K562 (cell line): ENCODE measurements at regions not wholly inside any gene's neighbourhood (a gene's known extent, or its start where the extent isn't known, plus 50 kb on each side); places are given as distances from the start of the nearest gene placed in this dataset.

Experiments used
- ATAC-seq: fragments of 200-7000 bp; cut with Tn5 transposase; 3 replicates; pipeline ENCODE4 v1.9.1; 2020; ENCODE audit warnings: moderate library complexity
- BruUV-seq: library from RNA; stranded (reverse); fragments of 400-500 nt; replicated peaks from 2 replicates; lab custom pipeline; 2021; lab: Mats Ljungman, UMichigan
- CTCF ChIA-PET: fragments of 300-600 bp; formaldehyde crosslinking; extraction: SDS; loops from one replicate; lab custom pipeline; 2021; ENCODE audit warnings: low intra/inter-chr PET ratio; lab: Yijun Ruan, JAX
- POLR2A ChIA-PET: fragments of 300-600, 350-650 bp; sonication (Branson Sonifier 250); formaldehyde crosslinking; extraction: SDS; loops from one replicate; lab custom pipeline; 2021; ENCODE audit warnings: antibody characterized with exemption, inconsistent platforms; lab: Yijun Ruan, JAX
- DNase-seq, 4 experiments: peaks; one replicate each; pipeline versions ENCODE4 v3.0.0 to v3.0.0-alpha.2; 2011 to 2018; ENCODE audit warnings: low spot score in 3 of 4, mixed read lengths in 3 of 4; ENCODE audit errors: extremely low read depth in 1 of 4
- FAIRE-seq: peaks from 2 replicates; lab custom pipeline; 2011; peaks lifted over from hg19 to GRCh38; lab: Jason Lieb, UNC
- H2AFZ ChIP-seq: 2 replicates; pipeline ENCODE4 v1.6.0; 2011; ENCODE audit warnings: low read depth, low read length, control low read depth, inconsistent platforms
- H3K27ac ChIP-seq: fragments of 200-600 bp; 3 replicates; pipeline ENCODE4 v1.8.0; 2011; ENCODE audit warnings: low read depth, mild to moderate bottlenecking, control low read depth, inconsistent platforms, low read length, moderate library complexity, mixed read lengths; ENCODE audit errors: extremely low read depth
- H3K27me3 ChIP-seq, 2 experiments: fragments of 300-600 bp in 1 of 2; 2 replicates in 1 of 2; 3 replicates in 1 of 2; pipeline versions ENCODE4 v1.6.0 to v1.8.0; 2011; ENCODE audit warnings: inconsistent platforms in 2 of 2, low read length in 2 of 2, mild to moderate bottlenecking in 1 of 2, mixed read lengths in 1 of 2, moderate library complexity in 1 of 2; ENCODE audit not compliant: control insufficient read depth in 2 of 2, insufficient read depth in 2 of 2
- H3K36me3 ChIP-seq: fragments of 300-600 bp; 3 replicates; pipeline ENCODE4 v1.8.0; 2011; ENCODE audit warnings: mild to moderate bottlenecking, low read length, inconsistent platforms; ENCODE audit not compliant: control insufficient read depth, insufficient read depth
- H3K4me1 ChIP-seq, 2 experiments: fragments of 200-600 bp in 1 of 2; replicated peaks in 1 of 2; 2 replicates in 1 of 2; 3 replicates in 1 of 2; pipeline versions ENCODE4 v1.5.1 to v1.8.0; 2011; ENCODE audit warnings: inconsistent platforms in 2 of 2, low read length in 2 of 2, mild to moderate bottlenecking in 1 of 2, mixed read lengths in 1 of 2, moderate library complexity in 1 of 2; ENCODE audit not compliant: control insufficient read depth in 2 of 2, insufficient read depth in 2 of 2
- H3K4me2 ChIP-seq: 2 replicates; pipeline ENCODE4 v1.6.1; 2011; ENCODE audit warnings: low read length, control low read depth, inconsistent platforms, mixed read lengths; ENCODE audit not compliant: insufficient read depth
- H3K4me3 ChIP-seq: fragments of 200-600 bp; sonication (generic), shearing (Covaris generic); 2 replicates; pipeline ENCODE4 v1.5.1; 2016; ENCODE audit warnings: control low read depth, inconsistent platforms
- H3K79me2 ChIP-seq: fragments of 200-600 bp; 3 replicates; pipeline ENCODE4 v1.8.0; 2011; ENCODE audit warnings: low read length, inconsistent platforms; ENCODE audit not compliant: control insufficient read depth, insufficient read depth
- H3K9ac ChIP-seq, 2 experiments: 2 replicates each; pipeline versions ENCODE4 v1.6.0 to v1.6.1; 2011; ENCODE audit warnings: low read depth in 2 of 2, low read length in 2 of 2, control low read depth in 1 of 2, inconsistent platforms in 1 of 2, mild to moderate bottlenecking in 1 of 2, mixed read lengths in 1 of 2; ENCODE audit not compliant: insufficient read depth in 1 of 2
- H3K9me1 ChIP-seq: one replicate; pipeline ENCODE4 v1.6.0; 2011; ENCODE audit warnings: inconsistent platforms, mild to moderate bottlenecking, low read length, moderate library complexity; ENCODE audit not compliant: control insufficient read depth, insufficient read depth
- H3K9me3 ChIP-seq: replicated peaks from 2 replicates; pipeline ENCODE4 v1.5.1; 2011; ENCODE audit warnings: low read depth, low read length, inconsistent platforms; ENCODE audit not compliant: control insufficient read depth, insufficient read depth
- H4K20me1 ChIP-seq: replicated peaks from 2 replicates; pipeline ENCODE4 v1.6.1; 2011; ENCODE audit warnings: low read length, inconsistent platforms, mixed read lengths; ENCODE audit not compliant: control insufficient read depth, insufficient read depth
- NUFIP1 ChIP-seq: fragments of 450-650 bp; IDR thresholded peaks from 2 replicates; pipeline ENCODE4 v1.6.1; 2018; ENCODE audit not compliant: partially characterized antibody
- SIN3B ChIP-seq: fragments of 450-650 bp; IDR thresholded peaks from 2 replicates; pipeline ENCODE4 v1.6.1; 2017; ENCODE audit warnings: low read depth, mild to moderate bottlenecking, moderate library complexity
- WGBS: fragments of 100-300 bp; shearing (Covaris generic); methylation state at CpG from one replicate; pipeline ENCODE4 v1.1.6; 2016; ENCODE audit warnings: low coverage, mixed read lengths; ENCODE audit not compliant: insufficient coverage; ENCODE audit errors: missing lambda C conversion rate; 5-methylcytosine and 5-hydroxymethylcytosine counted together
- in situ Hi-C: fragments of 300-500 bp; cut with MboI; formaldehyde crosslinking; loops from 4 replicates; pipeline ENCODE4 v1.15.0; 2018; ENCODE audit warnings: inconsistent platforms, mixed read lengths
- intact Hi-C: fragments of 100-400 bp; cut with micrococcal nuclease; formaldehyde crosslinking; loops from 2 replicates; pipeline ENCODE4 v1.14.2; 2022
- TF ChIP-seq, protein P1 (sequence below), 3 experiments: fragments of 200-800 bp in 1 of 3; fragments of 250-450 bp in 1 of 3; fragments of 450-650 bp in 1 of 3; sonication (Bioruptor Pico) in 1 of 3; sonication (Bioruptor generic) in 1 of 3; formaldehyde crosslinking in 1 of 3; IDR thresholded peaks; 2 replicates each; pipeline versions ENCODE4 v1.6.1 to v1.8.0; 2016 to 2022; ENCODE audit warnings: mild to moderate bottlenecking in 2 of 3, missing genetic modification characterization in 2 of 3, missing compliant biosample characterization in 1 of 3, moderate library complexity in 1 of 3
- TF ChIP-seq, protein P2 (sequence below): sonication (generic); formaldehyde crosslinking; IDR thresholded peaks from 2 replicates; pipeline ENCODE4 v1.8.0; 2022; ENCODE audit warnings: mild to moderate bottlenecking, low read depth, missing genetic modification reagents
- TF ChIP-seq, protein P3 (sequence below): fragments of 450-650 bp; formaldehyde crosslinking; IDR thresholded peaks from 2 replicates; pipeline ENCODE4 v1.4.0; 2022; ENCODE audit warnings: missing genetic modification characterization
- TF ChIP-seq, protein P4 (sequence below): fragments of 450-650 bp; IDR thresholded peaks from 2 replicates; pipeline ENCODE4 v1.6.1; 2017; ENCODE audit warnings: mild to moderate bottlenecking, moderate library complexity

DNA sequence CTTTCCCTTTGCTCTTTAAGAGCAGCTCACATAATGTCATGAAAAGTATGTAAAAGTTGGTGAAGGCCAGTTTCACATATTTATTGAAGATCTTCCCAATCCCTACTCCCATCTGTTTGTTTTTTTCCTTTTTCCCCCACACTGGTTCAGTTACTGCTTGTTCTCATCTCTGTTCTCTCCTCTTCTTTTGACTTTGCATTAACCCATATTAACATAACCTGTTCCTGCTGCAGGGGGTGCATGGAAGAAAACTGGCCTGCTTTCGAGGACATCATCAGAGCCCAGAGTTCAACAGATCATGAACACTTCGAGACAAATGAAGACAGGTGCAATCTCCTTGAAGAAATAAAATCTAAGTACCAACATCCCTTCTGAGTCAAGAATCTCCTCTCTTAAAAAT, 93.3 kb upstream of the FAM3C start (continued):
- TF ChIP-seq, protein P1, sequence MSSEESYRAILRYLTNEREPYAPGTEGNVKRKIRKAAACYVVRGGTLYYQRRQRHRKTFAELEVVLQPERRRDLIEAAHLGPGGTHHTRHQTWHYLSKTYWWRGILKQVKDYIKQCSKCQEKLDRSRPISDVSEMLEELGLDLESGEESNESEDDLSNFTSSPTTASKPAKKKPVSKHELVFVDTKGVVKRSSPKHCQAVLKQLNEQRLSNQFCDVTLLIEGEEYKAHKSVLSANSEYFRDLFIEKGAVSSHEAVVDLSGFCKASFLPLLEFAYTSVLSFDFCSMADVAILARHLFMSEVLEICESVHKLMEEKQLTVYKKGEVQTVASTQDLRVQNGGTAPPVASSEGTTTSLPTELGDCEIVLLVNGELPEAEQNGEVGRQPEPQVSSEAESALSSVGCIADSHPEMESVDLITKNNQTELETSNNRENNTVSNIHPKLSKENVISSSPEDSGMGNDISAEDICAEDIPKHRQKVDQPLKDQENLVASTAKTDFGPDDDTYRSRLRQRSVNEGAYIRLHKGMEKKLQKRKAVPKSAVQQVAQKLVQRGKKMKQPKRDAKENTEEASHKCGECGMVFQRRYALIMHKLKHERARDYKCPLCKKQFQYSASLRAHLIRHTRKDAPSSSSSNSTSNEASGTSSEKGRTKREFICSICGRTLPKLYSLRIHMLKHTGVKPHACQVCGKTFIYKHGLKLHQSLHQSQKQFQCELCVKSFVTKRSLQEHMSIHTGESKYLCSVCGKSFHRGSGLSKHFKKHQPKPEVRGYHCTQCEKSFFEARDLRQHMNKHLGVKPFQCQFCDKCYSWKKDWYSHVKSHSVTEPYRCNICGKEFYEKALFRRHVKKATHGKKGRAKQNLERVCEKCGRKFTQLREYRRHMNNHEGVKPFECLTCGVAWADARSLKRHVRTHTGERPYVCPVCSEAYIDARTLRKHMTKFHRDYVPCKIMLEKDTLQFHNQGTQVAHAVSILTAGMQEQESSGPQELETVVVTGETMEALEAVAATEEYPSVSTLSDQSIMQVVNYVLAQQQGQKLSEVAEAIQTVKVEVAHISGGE (CRISPR knock-in tag; IDR thresholded peaks at IDR 0.05) = no peak
- no peak for TF ChIP-seq SIN3B

DNA sequence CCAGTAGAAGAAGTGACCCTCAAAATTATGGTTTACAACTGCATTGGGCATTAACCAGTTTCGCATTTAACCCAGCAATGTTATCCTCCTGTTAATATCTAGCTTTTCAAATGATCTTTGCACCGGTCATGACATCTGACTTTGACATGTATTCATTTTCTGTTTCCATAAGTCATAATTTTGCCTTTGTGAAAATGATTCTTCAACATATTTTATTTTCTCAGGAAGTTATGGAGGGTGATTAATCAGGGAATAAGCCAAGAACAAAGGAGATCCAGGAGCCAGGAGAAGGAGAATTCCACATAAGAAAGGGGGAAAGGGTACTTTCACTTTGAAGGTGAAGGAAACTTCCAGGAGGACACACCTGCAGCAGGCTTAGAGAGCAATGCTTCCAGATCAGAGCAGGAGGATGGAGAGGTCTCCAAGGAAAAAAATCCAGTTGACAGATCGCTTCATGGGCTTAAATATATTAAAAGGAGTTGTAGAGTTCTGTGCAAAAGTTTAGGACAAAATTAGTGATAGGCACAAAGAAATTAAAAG, 92.1 kb upstream of the FAM3C start:
- H3K4me2 ChIP-seq = no peak overlapping the region
- ATAC-seq (no peak), FAIRE-seq (no peak), DNase-seq (no peak)
- BruUV-seq = no TSS peak
- no peaks in the 10 kb centered on the region for H3K79me2 ChIP-seq
- H3K27ac ChIP-seq = no peak overlapping the region
- TF ChIP-seq, protein P2, sequence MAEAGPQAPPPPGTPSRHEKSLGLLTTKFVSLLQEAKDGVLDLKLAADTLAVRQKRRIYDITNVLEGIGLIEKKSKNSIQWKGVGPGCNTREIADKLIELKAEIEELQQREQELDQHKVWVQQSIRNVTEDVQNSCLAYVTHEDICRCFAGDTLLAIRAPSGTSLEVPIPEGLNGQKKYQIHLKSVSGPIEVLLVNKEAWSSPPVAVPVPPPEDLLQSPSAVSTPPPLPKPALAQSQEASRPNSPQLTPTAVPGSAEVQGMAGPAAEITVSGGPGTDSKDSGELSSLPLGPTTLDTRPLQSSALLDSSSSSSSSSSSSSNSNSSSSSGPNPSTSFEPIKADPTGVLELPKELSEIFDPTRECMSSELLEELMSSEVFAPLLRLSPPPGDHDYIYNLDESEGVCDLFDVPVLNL (CRISPR knock-in tag) = no peak
- no peak for TF ChIP-seq NUFIP1
- TF ChIP-seq, protein P3, sequence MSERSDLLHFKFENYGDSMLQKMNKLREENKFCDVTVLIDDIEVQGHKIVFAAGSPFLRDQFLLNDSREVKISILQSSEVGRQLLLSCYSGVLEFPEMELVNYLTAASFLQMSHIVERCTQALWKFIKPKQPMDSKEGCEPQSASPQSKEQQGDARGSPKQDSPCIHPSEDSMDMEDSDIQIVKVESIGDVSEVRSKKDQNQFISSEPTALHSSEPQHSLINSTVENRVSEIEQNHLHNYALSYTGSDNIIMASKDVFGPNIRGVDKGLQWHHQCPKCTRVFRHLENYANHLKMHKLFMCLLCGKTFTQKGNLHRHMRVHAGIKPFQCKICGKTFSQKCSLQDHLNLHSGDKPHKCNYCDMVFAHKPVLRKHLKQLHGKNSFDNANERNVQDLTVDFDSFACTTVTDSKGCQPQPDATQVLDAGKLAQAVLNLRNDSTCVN (CRISPR knock-in tag) = no peak
- TF ChIP-seq, protein P4, sequence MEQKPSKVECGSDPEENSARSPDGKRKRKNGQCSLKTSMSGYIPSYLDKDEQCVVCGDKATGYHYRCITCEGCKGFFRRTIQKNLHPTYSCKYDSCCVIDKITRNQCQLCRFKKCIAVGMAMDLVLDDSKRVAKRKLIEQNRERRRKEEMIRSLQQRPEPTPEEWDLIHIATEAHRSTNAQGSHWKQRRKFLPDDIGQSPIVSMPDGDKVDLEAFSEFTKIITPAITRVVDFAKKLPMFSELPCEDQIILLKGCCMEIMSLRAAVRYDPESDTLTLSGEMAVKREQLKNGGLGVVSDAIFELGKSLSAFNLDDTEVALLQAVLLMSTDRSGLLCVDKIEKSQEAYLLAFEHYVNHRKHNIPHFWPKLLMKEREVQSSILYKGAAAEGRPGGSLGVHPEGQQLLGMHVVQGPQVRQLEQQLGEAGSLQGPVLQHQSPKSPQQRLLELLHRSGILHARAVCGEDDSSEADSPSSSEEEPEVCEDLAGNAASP = no peak
- ChIA-PET POLR2A (no interaction called here), CTCF (no interaction called here)
- no peaks in the 10 kb centered on the region for H3K27me3 ChIP-seq
- no peaks in the 10 kb centered on the region for H3K4me1 ChIP-seq
- no peaks in the 10 kb centered on the region for H3K9me3 ChIP-seq
- no peak overlapping the region for H3K4me3 ChIP-seq
- 0% methylated on average over 3 of the region's 3 CpGs for WGBS
- no peaks in the 10 kb centered on the region for H4K20me1 ChIP-seq
- intact Hi-C loops (no loop called here), in situ Hi-C loops (no loop called here)
- H3K36me3 ChIP-seq = no peaks in the 10 kb centered on the region
- no peak overlapping the region for H2AFZ ChIP-seq
- H3K9ac ChIP-seq = no peak overlapping the region
- no peaks in the 10 kb centered on the region for H3K9me1 ChIP-seq
